Dendritic cell treated with granulocyte-macrophage colony-stimulating factor and Interleukin-4, amounts not matched to agents 40 ng/mL and 50 ng/mL, for 4 days (primary cell): ENCODE measurements at regions not wholly inside any gene's neighbourhood (a gene's known extent, or its start where the extent isn't known, plus 50 kb on each side); places are given as distances from the start of the nearest gene placed in this dataset.
"Not testable (repeated sequence)": the region's sequence is repeated elsewhere in the genome, so short reads cannot be mapped to it uniquely, and the experiment has no call there.

Experiments used
- H3K27ac Mint-ChIP-seq: one replicate; pipeline ENCODE4 v1.8.0; 2022; ENCODE audit warnings: mild to moderate bottlenecking, mixed read lengths
- H3K27me3 Mint-ChIP-seq: one replicate; pipeline ENCODE4 v1.8.0; 2022; ENCODE audit warnings: mild to moderate bottlenecking, mixed read lengths
- H3K36me3 Mint-ChIP-seq: one replicate; pipeline ENCODE4 v1.8.0; 2022; ENCODE audit warnings: low read depth, mixed read lengths
- H3K4me1 Mint-ChIP-seq: one replicate; pipeline ENCODE4 v1.8.0; 2022; ENCODE audit warnings: low read depth, mixed read lengths
- H3K4me3 Mint-ChIP-seq: one replicate; pipeline ENCODE4 v1.8.0; 2022; ENCODE audit warnings: mild to moderate bottlenecking, moderate library complexity, mixed read lengths
- H3K9me3 Mint-ChIP-seq: one replicate; pipeline ENCODE4 v1.8.0; 2022; ENCODE audit warnings: mixed read lengths
- intact Hi-C: fragments of 100-400 bp; cut with micrococcal nuclease; formaldehyde crosslinking; loops from one replicate; pipeline ENCODE4 v1.15.0; 2022

- Mint-ChIP-seq H3K27me3 (no peaks in the 10 kb centered on the region), H3K4me1 (no peaks in the 10 kb centered on the region), H3K36me3 (no peaks in the 10 kb centered on the region), H3K27ac (no peak overlapping the region), H3K4me3 (no peak overlapping the region), H3K9me3 (peaks cover 21% of the 10 kb centered on the region)
- intact Hi-C loops = no loop called here
These were observed 469.1 kb upstream of the MAP3K7 start for GRCh38 chr6:91055959-91056358.

GRCh38 chr6:91052473-91053450 is 465.9 kb upstream of the MAP3K7 start:
- H3K9me3 Mint-ChIP-seq = peaks cover 12% of the 10 kb centered on the region
- intact Hi-C loops, H3K36me3 Mint-ChIP-seq, H3K27me3 Mint-ChIP-seq, H3K4me3 Mint-ChIP-seq, H3K4me1 Mint-ChIP-seq, H3K27ac Mint-ChIP-seq: not testable (repeated sequence)

- no peaks in the 10 kb centered on the region for H3K36me3 Mint-ChIP-seq
- no peak overlapping the region for H3K27ac Mint-ChIP-seq
- no peak overlapping the region for H3K4me3 Mint-ChIP-seq
- H3K4me1 Mint-ChIP-seq = no peaks in the 10 kb centered on the region
- intact Hi-C loops = no loop called here
- H3K27me3 Mint-ChIP-seq = no peaks in the 10 kb centered on the region
- H3K9me3 Mint-ChIP-seq = peaks cover 9% of the 10 kb centered on the region
These were observed 458.3 kb upstream of the MAP3K7 start for GRCh38 chr6:91045161-91045560.

GRCh38 chr6:91043751-91044150 is 456.9 kb upstream of the MAP3K7 start:
- H3K4me3 Mint-ChIP-seq = no peak overlapping the region

GRCh38 chr6:91042656-91043055 is 455.8 kb upstream of the MAP3K7 start:
- Mint-ChIP-seq H3K27ac (no peak overlapping the region), H3K36me3 (no peaks in the 10 kb centered on the region), H3K9me3 (peaks cover 9% of the 10 kb centered on the region), H3K4me1 (no peaks in the 10 kb centered on the region), H3K4me3 (no peak overlapping the region), H3K27me3 (no peaks in the 10 kb centered on the region)
- intact Hi-C loops = no loop called here

More at GRCh38 chr6:91043751-91044150, 456.9 kb upstream of the MAP3K7 start:
- H3K36me3 Mint-ChIP-seq = no peaks in the 10 kb centered on the region
- intact Hi-C loops = no loop called here
- H3K27ac Mint-ChIP-seq = no peak overlapping the region
- no peaks in the 10 kb centered on the region for H3K27me3 Mint-ChIP-seq
- H3K9me3 Mint-ChIP-seq = peaks cover 9% of the 10 kb centered on the region
- H3K4me1 Mint-ChIP-seq = no peaks in the 10 kb centered on the region

GRCh38 chr6:91033964-91034363 is 447.1 kb upstream of the MAP3K7 start:
- H3K27ac Mint-ChIP-seq = no peak overlapping the region
- intact Hi-C loops = no loop called here
- H3K4me3 Mint-ChIP-seq = no peak overlapping the region
- no peaks in the 10 kb centered on the region for H3K4me1 Mint-ChIP-seq
- no peaks in the 10 kb centered on the region for H3K27me3 Mint-ChIP-seq
- H3K9me3 Mint-ChIP-seq = no peaks in the 10 kb centered on the region
- H3K36me3 Mint-ChIP-seq = no peaks in the 10 kb centered on the region

GRCh38 chr6:91031581-91031980 is 444.7 kb upstream of the MAP3K7 start:
- H3K27ac Mint-ChIP-seq = no peak overlapping the region
- H3K4me3 Mint-ChIP-seq = no peak overlapping the region
- no peaks in the 10 kb centered on the region for H3K27me3 Mint-ChIP-seq
- no peaks in the 10 kb centered on the region for H3K4me1 Mint-ChIP-seq
- H3K36me3 Mint-ChIP-seq = no peaks in the 10 kb centered on the region
- no peaks in the 10 kb centered on the region for H3K9me3 Mint-ChIP-seq
- intact Hi-C loops = no loop called here

GRCh38 chr6:91029211-91029610 is 442.3 kb upstream of the MAP3K7 start:
- no peaks in the 10 kb centered on the region for H3K36me3 Mint-ChIP-seq
- no peaks in the 10 kb centered on the region for H3K27me3 Mint-ChIP-seq
- no peak overlapping the region for H3K4me3 Mint-ChIP-seq
- no peaks in the 10 kb centered on the region for H3K9me3 Mint-ChIP-seq
- H3K4me1 Mint-ChIP-seq = no peaks in the 10 kb centered on the region
- H3K27ac Mint-ChIP-seq = no peak overlapping the region
- intact Hi-C loops = no loop called here

- no peaks in the 10 kb centered on the region for H3K27me3 Mint-ChIP-seq
- no peaks in the 10 kb centered on the region for H3K4me1 Mint-ChIP-seq
- H3K36me3 Mint-ChIP-seq = no peaks in the 10 kb centered on the region
- intact Hi-C loops = no loop called here
- no peaks in the 10 kb centered on the region for H3K9me3 Mint-ChIP-seq
- no peak overlapping the region for H3K4me3 Mint-ChIP-seq
- H3K27ac Mint-ChIP-seq = no peak overlapping the region
These were observed 436.7 kb upstream of the MAP3K7 start for GRCh38 chr6:91023529-91023928.

- Mint-ChIP-seq H3K9me3 (no peaks in the 10 kb centered on the region), H3K36me3 (no peaks in the 10 kb centered on the region), H3K4me3 (no peak overlapping the region), H3K27me3 (no peaks in the 10 kb centered on the region), H3K27ac (no peak overlapping the region), H3K4me1 (no peaks in the 10 kb centered on the region)
- intact Hi-C loops = no loop called here
These were observed 433.9 kb upstream of the MAP3K7 start for GRCh38 chr6:91020744-91021143.

- Mint-ChIP-seq H3K27me3 (no peaks in the 10 kb centered on the region), H3K9me3 (no peaks in the 10 kb centered on the region), H3K4me3 (no peak overlapping the region), H3K36me3 (no peaks in the 10 kb centered on the region), H3K4me1 (no peaks in the 10 kb centered on the region), H3K27ac (no peak overlapping the region)
- intact Hi-C loops = no loop called here
These were observed 431.7 kb upstream of the MAP3K7 start for GRCh38 chr6:91018586-91018985.

GRCh38 chr6:91013511-91013910 is 426.6 kb upstream of the MAP3K7 start:
- intact Hi-C loops = no loop called here
- no peaks in the 10 kb centered on the region for H3K36me3 Mint-ChIP-seq
- no peak overlapping the region for H3K4me3 Mint-ChIP-seq
- H3K4me1 Mint-ChIP-seq = no peaks in the 10 kb centered on the region
- no peaks in the 10 kb centered on the region for H3K27me3 Mint-ChIP-seq
- no peak overlapping the region for H3K27ac Mint-ChIP-seq
- H3K9me3 Mint-ChIP-seq = no peaks in the 10 kb centered on the region

GRCh38 chr6:90997076-90997475 is 410.2 kb upstream of the MAP3K7 start:
- intact Hi-C loops = no loop called here
- Mint-ChIP-seq H3K27ac (no peak overlapping the region), H3K4me1 (no peaks in the 10 kb centered on the region), H3K9me3 (no peaks in the 10 kb centered on the region), H3K4me3 (no peak overlapping the region), H3K27me3 (no peaks in the 10 kb centered on the region), H3K36me3 (no peaks in the 10 kb centered on the region)

- H3K36me3 Mint-ChIP-seq = no peaks in the 10 kb centered on the region
- no peaks in the 10 kb centered on the region for H3K4me1 Mint-ChIP-seq
- no peaks in the 10 kb centered on the region for H3K27me3 Mint-ChIP-seq
- H3K27ac Mint-ChIP-seq = no peak overlapping the region
- intact Hi-C loops = no loop called here
- H3K9me3 Mint-ChIP-seq = no peaks in the 10 kb centered on the region
- no peak overlapping the region for H3K4me3 Mint-ChIP-seq
These were observed 406.9 kb upstream of the MAP3K7 start for GRCh38 chr6:90993770-90994169.

- H3K27me3 Mint-ChIP-seq = no peaks in the 10 kb centered on the region
- H3K36me3 Mint-ChIP-seq = no peaks in the 10 kb centered on the region
- H3K9me3 Mint-ChIP-seq = no peaks in the 10 kb centered on the region
- no peak overlapping the region for H3K27ac Mint-ChIP-seq
- intact Hi-C loops = no loop called here
- H3K4me1 Mint-ChIP-seq = no peaks in the 10 kb centered on the region
- H3K4me3 Mint-ChIP-seq = no peak overlapping the region
These were observed 402.9 kb upstream of the MAP3K7 start for GRCh38 chr6:90989763-90990162.
